Upper lobe of right lung (tissue), 1 donor: ENCODE measurements at regions not wholly inside any gene's neighbourhood (a gene's known extent, or its start where the extent isn't known, plus 50 kb on each side); places are given as distances from the start of the nearest gene placed in this dataset.

Experiments
- ATAC-seq: fragments of 200-7000 bp; cut with Tn5 transposase; one replicate; pipeline ENCODE4 v1.9.1; 2020; ENCODE audit warnings: mild to moderate bottlenecking, moderate library complexity
- DNase-seq: peaks from one replicate; pipeline ENCODE4 v3.0.0-alpha.2; 2020
- H3K27ac ChIP-seq: fragments of 200-600 bp; one replicate; pipeline ENCODE4 v1.8.0; 2022
- H3K27me3 ChIP-seq: fragments of 200-600 bp; one replicate; pipeline ENCODE4 v1.8.0; 2022; ENCODE audit warnings: mild to moderate bottlenecking
- H3K36me3 ChIP-seq: fragments of 200-600 bp; one replicate; pipeline ENCODE4 v1.8.0; 2022
- H3K4me1 ChIP-seq: fragments of 200-600 bp; one replicate; pipeline ENCODE4 v1.8.0; 2022
- H3K4me3 ChIP-seq: fragments of 200-600 bp; one replicate; pipeline ENCODE4 v1.8.0; 2022; ENCODE audit warnings: mild to moderate bottlenecking
- H3K9me3 ChIP-seq: fragments of 200-600 bp; one replicate; pipeline ENCODE4 v1.8.0; 2022
- intact Hi-C: fragments of 100-400 bp; cut with DNase I; formaldehyde crosslinking; loops from one replicate; pipeline ENCODE4 v1.11.0; 2022
- TF ChIP-seq, protein P1 (sequence below): fragments of 200-600 bp; IDR thresholded peaks from one replicate; pipeline ENCODE4 v1.8.0; 2022; ENCODE audit warnings: antibody characterized with exemption
- donor health status: DM: no; HTN: yes; CAD: no; lungs with severe emphysema.

DNA sequence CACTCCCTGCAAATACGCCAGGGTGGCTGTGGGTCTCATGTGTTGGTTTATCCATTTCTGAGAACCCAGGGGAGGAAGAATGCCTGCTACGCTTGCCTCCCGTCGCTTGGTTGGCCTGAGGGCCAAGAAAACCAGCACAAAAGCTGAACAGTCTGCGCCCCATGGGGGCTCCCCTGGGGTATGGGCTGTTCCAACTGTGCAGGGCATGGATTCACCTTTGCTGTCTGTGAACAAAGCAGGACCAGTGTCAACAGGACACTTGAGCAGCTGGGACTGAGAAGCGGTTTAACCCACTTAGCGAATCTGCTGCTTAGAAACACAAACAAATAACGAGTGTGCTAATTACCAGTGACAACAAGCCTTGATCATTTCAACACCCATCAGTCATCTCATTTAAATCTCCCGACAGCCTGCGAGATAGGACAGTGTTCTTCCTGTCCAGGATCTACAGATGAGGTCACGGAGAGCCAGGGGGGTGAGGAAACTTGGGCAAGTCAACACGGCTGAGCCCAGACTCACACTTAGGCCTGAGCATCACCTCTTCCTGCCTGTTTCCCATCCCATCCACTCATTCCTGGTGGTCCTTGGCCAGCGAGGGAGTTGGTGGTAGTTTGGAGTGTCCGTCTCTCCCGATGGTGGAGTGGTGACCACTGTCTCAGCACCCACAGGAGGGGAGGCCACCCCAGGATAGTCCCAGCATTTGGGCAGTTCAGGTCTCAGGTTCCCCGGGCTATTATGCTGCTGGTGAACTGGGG is 111.6 kb upstream of the HAAO start:
- H3K4me1 ChIP-seq = peaks cover 34% of the 10 kb centered on the region
- TF ChIP-seq, protein P1, sequence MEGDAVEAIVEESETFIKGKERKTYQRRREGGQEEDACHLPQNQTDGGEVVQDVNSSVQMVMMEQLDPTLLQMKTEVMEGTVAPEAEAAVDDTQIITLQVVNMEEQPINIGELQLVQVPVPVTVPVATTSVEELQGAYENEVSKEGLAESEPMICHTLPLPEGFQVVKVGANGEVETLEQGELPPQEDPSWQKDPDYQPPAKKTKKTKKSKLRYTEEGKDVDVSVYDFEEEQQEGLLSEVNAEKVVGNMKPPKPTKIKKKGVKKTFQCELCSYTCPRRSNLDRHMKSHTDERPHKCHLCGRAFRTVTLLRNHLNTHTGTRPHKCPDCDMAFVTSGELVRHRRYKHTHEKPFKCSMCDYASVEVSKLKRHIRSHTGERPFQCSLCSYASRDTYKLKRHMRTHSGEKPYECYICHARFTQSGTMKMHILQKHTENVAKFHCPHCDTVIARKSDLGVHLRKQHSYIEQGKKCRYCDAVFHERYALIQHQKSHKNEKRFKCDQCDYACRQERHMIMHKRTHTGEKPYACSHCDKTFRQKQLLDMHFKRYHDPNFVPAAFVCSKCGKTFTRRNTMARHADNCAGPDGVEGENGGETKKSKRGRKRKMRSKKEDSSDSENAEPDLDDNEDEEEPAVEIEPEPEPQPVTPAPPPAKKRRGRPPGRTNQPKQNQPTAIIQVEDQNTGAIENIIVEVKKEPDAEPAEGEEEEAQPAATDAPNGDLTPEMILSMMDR = no peak
- H3K4me3 ChIP-seq = no peak overlapping the region
- intact Hi-C loops = no loop called here
- no peak overlapping the region for H3K27ac ChIP-seq
- peaks cover 12% of the 10 kb centered on the region for H3K27me3 ChIP-seq
- no peaks in the 10 kb centered on the region for H3K9me3 ChIP-seq
- DNase-seq (no peak), ATAC-seq (no peak)
- no peaks in the 10 kb centered on the region for H3K36me3 ChIP-seq

DNA sequence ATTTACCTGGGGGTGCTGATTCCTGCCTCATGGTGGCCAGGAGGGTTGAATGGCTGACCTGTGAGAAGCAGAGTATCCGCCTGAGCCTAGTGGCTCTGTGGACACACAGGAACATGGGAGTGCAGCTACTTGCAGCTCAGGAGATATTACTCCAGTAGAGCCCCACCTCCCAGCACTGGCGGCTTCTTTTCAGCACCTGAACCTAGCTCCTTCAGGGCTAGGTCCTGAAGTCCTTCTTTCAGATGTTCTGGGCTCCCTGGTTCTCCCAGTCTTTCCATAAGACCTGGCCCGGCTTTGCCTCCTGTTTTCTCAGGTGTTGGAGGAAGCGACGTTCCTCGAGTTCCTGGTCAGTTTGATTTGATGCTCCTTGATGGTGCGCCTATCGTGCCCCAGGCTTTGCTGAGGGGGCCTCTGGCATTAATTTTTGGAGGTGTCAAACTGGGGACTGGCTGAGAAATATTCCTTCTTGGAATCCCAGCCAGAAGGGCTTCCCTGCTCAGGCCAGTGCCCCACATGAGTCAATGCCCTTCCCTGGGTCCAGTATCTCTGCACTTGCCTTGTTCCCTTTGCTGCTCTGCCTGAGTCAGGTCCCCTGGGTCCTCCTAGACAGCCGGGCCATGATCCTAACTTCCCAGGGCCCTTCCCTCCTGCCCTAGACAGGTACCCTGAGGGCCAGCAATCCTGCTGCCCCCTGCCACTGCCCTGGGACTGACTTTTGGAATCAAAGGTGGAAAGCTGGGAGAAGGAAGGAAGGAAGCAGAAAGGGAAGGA is 110.7 kb upstream of the HAAO start:
- Histone ChIP-seq H3K27ac (no peak overlapping the region), H3K27me3 (peaks cover 12% of the 10 kb centered on the region), H3K4me1 (peaks cover 30% of the 10 kb centered on the region), H3K9me3 (no peaks in the 10 kb centered on the region), H3K36me3 (no peaks in the 10 kb centered on the region), H3K4me3 (no peak overlapping the region)
- intact Hi-C loops = no loop called here
- ATAC-seq (no peak), DNase-seq (no peak)
- TF ChIP-seq, protein P1 = no peak

DNA sequence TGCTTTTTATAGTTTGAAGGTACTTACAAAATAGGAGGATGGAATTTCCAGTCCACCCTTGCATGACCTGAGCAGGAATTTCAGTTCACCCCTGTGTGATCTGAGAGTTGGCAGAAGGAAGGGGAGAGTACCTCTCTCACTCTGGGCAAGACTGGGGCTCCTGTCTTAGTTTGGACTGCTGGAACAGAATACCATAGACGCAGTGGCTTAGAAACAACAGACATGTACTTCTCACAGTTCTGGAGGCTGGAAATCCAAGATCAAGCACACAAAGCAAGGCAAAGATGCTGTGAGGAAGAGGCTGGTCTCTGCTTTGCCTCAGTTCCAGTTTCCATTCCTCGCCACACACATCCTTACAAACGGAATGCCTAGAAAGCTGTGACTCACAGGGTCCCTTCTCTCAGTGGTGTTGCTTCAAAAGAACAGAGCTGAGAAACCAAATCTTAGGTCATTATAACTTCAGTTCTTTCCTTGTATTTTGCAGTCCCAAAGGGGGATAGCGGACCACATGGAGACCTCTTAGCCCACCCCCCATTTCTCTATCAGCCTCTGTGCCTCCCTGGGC is 108.8 kb upstream of the HAAO start:
- Histone ChIP-seq H3K9me3 (no peaks in the 10 kb centered on the region), H3K36me3 (no peaks in the 10 kb centered on the region), H3K27ac (no peak overlapping the region), H3K27me3 (peaks cover 12% of the 10 kb centered on the region), H3K4me1 (peaks cover 10% of the 10 kb centered on the region), H3K4me3 (no peak overlapping the region)
- intact Hi-C loops = no loop called here
- no peak for DNase-seq
- ATAC-seq = no peak
- TF ChIP-seq, protein P1 = no peak

DNA sequence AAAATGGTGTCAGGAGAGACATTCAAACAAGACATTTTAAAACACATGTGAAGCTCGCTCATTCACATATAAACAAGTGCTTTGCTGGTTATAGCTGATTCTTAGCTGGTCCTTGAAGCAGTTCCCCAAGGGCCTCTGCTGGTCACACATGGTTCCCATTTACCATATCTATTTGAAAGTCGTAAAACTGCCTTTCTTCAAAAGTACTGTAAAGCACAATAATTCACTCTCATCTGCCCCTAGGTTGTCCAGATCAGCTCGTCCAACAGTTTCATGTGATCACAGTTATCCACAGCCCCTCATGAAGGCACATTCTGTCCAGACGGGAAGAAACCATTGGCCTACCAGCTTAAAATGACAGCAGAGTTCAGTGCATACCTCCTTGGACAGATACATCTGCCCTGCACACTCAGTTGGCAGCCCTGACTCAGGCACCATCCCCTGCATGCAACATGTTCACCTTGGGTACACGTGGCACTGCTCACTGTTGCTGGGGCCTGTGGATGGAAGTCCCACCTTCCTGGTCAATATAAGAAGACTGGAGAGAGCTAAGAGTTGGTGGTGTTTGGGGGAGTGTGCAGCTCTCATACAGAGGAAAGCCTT is 108.0 kb upstream of the HAAO start:
- ATAC-seq = no peak
- Histone ChIP-seq H3K4me1 (peaks cover 3% of the 10 kb centered on the region), H3K36me3 (no peaks in the 10 kb centered on the region), H3K9me3 (no peaks in the 10 kb centered on the region), H3K27ac (no peak overlapping the region), H3K4me3 (no peak overlapping the region), H3K27me3 (peaks cover 7% of the 10 kb centered on the region)
- DNase-seq = no peak
- intact Hi-C loops = no loop called here
- TF ChIP-seq, protein P1 = no peak

DNA sequence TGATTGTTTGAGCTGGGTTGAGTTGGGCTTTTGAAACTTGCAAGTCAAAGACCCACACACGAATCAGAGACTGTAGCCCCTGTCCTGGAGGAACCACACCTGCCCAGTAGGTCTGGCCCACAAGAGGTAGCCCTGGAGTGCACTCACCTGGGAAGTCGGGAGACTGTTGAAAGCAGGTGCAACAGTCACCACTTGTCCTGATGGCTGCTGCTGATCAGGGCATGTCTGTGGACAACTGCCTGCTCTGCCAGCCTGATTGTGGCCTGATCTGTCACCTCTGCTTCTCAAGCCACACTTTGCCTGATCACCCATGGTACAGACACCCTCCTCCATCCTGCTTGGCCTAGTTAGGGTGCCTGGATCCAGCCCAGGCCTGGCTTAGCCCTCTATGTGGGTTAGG is 105.0 kb upstream of the HAAO start:
- H3K4me3 ChIP-seq = no peak overlapping the region
- DNase-seq (no peak), ATAC-seq (peak; percentile 35)
- no peaks in the 10 kb centered on the region for H3K36me3 ChIP-seq
- H3K4me1 ChIP-seq = no peaks in the 10 kb centered on the region
- no peaks in the 10 kb centered on the region for H3K27me3 ChIP-seq
- no peaks in the 10 kb centered on the region for H3K9me3 ChIP-seq
- TF ChIP-seq, protein P1 = no peak
- H3K27ac ChIP-seq = no peak overlapping the region
- intact Hi-C loops = no loop called here
